GM19239 (cell line): ENCODE measurements at regions not wholly inside any gene's neighbourhood (a gene's known extent, or its start where the extent isn't known, plus 50 kb on each side); places are given as distances from the start of the nearest gene placed in this dataset.
A peak's percentile ranks its signal among the peaks of the same experiment; 100 is the strongest.

Experiments
- DNase-seq: peaks from one replicate; pipeline ENCODE4 v3.0.0; 2011; ENCODE audit warnings: low spot score; ENCODE audit not compliant: insufficient read length
- FAIRE-seq: peaks from 2 replicates; lab custom pipeline; 2011; peaks lifted over from hg19 to GRCh38; lab: Jason Lieb, UNC

DNA sequence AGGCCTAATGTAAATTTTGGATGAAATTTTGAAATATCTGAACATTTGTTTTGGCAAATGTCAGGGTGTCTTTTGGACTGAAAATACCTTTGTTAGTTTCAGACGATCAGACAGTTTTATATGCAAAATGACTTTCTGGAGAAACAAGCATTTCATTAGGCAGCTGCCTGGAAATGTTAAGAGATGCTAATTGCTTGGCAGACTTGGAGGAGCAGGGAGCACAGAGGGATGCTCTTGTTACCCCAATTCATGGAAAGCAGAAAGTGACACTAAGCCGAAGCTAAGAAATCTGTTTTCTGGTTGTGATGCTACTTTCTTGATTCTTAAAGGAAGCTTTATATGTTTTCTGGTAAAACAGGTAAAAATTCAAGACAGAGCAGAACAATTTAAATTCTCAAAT is 204.3 kb upstream of the GBE1 start:
- FAIRE-seq = no peak
- no peak for DNase-seq

DNA sequence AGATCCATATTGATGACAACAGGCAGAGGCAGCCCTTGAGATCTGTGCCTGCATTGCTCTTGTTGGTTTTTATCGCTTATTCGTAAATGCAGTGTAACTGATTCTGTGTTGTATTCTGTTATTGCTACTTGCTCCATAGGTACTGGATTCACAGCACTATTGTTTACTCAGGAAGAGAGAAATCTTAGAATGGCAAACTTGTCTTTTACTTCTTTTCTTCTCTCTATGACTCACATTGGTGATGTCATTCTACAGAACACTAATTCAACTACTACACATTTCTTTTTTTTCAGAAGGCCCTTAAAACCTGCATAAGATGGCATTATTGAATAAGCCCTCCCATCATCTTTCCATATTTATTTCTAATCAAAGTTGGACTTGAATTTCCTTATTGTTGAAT is 201.0 kb upstream of the GBE1 start:
- DNase-seq (no peak), FAIRE-seq (no peak)

GRCh38 chr3:81958972-81959640 is 197.7 kb upstream of the GBE1 start:
- FAIRE-seq (no peak), DNase-seq (no peak)

GRCh38 chr3:81955878-81956277 is 194.4 kb upstream of the GBE1 start:
- no peak for FAIRE-seq

DNA sequence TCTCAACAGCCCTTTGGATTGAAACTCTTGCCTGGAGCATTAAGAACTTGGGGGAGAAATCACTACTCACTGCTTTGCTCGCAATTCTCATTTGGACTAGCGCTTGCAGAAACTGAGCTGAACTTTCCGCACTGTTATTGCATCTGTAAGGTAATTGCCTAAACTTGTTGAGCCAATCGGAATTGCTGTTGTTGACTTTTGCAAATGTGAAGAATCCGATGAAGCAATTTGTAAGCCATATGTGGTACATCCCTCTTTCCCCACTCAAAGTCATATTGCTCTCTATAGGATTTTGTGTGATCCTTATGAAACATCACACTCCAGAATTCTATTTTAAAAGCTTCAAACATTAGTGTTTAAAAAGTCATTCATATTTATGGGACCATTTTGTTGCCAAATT is 191.7 kb upstream of the GBE1 start:
- FAIRE-seq = no peak
- DNase-seq = no peak

More at GRCh38 chr3:81955878-81956277, 194.4 kb upstream of the GBE1 start:
- no peak for DNase-seq

DNA sequence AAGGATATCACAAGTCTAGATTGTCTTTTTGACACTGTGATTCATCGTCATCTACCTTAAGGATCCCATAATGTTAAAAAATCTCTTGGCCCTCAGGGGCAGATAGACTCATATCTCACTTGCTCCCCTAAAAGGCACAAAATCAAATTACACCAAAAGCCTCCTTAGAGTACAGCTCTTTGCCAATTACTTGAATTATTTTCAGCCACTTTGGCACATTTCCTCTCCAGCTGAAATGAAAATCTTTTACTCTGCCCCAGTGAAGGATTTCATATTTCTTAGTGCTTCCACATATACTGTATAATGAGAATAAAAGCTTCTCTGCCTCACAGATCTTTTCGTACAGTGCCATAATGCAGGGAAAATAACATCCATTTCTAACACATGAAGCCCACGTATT is 190.7 kb upstream of the GBE1 start:
- no peak for FAIRE-seq
- no peak for DNase-seq

GRCh38 chr3:81951636-81952035 is 190.2 kb upstream of the GBE1 start:
- FAIRE-seq (no peak), DNase-seq (no peak)

- no peak for FAIRE-seq
- DNase-seq = no peak
Observed at GRCh38 chr3:81951106-81951505, 189.7 kb upstream of the GBE1 start.

- FAIRE-seq = no peak
Observed at GRCh38 chr3:81947359-81947758, 185.9 kb upstream of the GBE1 start.

DNA sequence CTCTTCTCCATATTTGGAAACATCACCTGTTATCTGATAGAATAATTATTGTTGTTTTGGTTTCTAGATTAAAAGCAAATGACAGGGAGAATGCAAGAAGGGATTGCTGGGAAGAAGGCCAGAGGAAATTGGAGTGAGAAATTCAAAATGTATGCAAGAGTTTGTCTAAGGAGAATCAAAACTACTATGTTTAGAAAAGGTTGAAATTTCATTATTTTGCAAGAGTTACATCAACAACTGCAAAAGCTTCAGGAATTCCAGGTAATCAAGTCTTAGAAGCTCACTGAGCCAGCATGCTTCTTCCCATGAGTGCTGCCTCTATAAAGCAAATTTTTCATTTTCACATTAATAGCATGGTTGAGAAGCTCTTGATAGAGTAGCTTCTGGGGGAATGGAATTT is 177.2 kb upstream of the GBE1 start:
- no peak for DNase-seq
- no peak for FAIRE-seq

More at GRCh38 chr3:81947359-81947758, 185.9 kb upstream of the GBE1 start:
- DNase-seq = no peak

- no peak for DNase-seq
- FAIRE-seq = no peak
Observed at GRCh38 chr3:81936817-81937216, 175.4 kb upstream of the GBE1 start.

DNA sequence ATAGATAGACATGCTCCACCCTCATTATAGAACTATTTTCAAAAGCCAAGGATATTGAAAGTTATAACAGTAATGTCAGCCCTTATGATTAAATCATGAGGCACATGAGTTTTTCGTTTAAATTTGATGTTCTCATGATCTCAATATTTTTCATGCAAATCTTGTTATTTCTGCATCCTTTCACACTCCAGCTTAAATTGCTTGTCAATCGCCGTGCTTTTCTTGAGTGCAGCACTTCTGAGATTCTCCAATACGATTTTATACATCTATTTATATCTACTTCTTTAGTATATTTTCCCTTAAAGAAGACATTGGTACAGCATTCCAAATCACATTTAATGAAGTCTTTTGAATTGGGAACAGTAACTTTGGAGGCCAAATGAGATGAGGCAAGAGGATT is 171.2 kb upstream of the GBE1 start:
- FAIRE-seq = no peak
- DNase-seq = no peak

- FAIRE-seq = no peak
- no peak for DNase-seq
Observed at GRCh38 chr3:81931265-81932251, 170.1 kb upstream of the GBE1 start.

GRCh38 chr3:81929697-81930096 is 168.3 kb upstream of the GBE1 start:
- no peak for DNase-seq
- FAIRE-seq = no peak

DNA sequence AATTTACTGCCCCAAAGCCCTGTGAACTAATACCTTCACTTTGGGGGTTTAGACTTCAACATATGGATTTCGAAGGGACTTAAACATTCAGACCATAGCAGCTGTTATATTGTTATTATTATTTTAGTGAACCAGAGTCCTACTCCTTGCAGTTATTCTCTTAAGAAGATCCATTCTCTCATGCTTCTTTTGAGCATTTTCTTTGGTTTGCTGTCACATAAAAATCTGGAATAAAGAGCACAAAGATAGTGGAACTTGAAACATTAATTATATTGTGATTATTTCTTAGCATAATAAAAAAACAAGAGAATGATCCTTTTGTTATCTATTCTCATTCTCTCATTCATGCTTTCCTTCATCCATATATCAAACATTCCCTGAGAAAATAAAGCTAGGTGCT is 166.4 kb upstream of the GBE1 start:
- DNase-seq (no peak), FAIRE-seq (no peak)

GRCh38 chr3:81925385-81925784 is 163.9 kb upstream of the GBE1 start:
- DNase-seq = no peak
- no peak for FAIRE-seq

- FAIRE-seq = no peak
- DNase-seq = no peak
Observed at GRCh38 chr3:81923038-81923437, 161.6 kb upstream of the GBE1 start.

DNA sequence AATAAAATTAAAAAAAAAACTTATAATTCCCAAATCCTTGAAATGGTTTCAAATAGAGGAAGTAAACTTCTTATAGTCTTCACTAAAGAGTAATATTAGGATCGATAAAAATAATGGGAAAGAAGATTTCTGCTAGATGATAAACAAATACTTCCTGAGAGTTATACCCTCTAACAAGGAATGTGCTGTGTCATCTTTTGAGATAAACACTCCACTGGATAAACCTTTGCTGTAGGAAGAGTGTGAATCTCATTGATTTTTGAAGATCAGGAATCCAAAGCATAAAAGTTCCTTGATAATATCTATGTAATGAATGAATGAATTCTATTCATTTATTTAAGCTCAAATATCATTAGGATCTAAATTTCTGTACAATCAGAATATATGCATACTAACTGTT is 161.0 kb upstream of the GBE1 start:
- DNase-seq (no peak), FAIRE-seq (no peak)

GRCh38 chr3:81920816-81921215 is 159.4 kb upstream of the GBE1 start:
- FAIRE-seq (no peak), DNase-seq (no peak)

- DNase-seq (no peak), FAIRE-seq (peak; percentile 39)
Observed at GRCh38 chr3:81916890-81917289, 155.4 kb upstream of the GBE1 start.

DNA sequence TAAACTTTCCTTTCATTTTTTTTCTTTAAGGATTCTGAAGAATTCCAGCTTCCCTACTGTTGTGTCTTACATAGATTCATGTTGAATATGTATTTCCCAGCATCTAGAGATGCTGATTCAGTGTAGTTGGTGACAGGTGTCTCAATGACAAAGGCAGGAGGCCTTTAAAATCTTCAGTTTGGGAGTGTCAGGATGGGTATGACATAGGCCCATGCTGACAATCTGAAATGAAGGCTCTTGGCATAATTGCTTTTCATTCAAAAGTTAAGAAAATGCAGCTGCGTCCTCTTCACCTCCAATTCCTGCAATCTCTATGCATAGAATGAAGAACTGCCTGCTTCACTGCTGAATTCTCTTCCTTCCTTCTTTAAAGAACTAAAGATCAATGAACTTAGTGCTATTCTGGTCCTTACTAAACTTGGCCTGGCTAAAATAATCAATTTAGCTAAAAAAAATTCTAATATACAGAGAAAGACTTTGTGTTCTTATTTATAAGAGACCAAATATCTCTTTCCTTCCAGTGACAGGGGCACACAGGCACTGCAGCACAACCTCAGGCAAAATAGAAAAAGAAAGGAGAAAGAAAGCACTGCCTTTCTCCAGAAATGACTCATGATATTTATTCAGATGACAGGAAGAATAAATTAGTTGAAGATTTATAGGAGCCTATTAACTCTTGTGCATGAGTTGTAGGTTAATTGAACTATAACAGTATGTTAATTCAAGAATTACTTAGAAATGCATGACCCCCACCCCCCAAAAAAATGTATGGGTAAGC is 152.6 kb upstream of the GBE1 start:
- FAIRE-seq = no peak
- no peak for DNase-seq
